HG03521 (cell line): ENCODE measurements at regions not wholly inside any gene's neighbourhood (a gene's known extent, or its start where the extent isn't known, plus 50 kb on each side); places are given as distances from the start of the nearest gene placed in this dataset.
"Not testable (repeated sequence)": the region's sequence is repeated elsewhere in the genome, so short reads cannot be mapped to it uniquely, and the experiment has no call there.

Experiments used
- ATAC-seq: cut with Tn5 transposase; IDR thresholded peaks from one replicate; pipeline ENCODE4 v1.9.1; 2021; ENCODE audit warnings: mild to moderate bottlenecking, moderate library complexity; ENCODE audit not compliant: unreplicated experiment

DNA sequence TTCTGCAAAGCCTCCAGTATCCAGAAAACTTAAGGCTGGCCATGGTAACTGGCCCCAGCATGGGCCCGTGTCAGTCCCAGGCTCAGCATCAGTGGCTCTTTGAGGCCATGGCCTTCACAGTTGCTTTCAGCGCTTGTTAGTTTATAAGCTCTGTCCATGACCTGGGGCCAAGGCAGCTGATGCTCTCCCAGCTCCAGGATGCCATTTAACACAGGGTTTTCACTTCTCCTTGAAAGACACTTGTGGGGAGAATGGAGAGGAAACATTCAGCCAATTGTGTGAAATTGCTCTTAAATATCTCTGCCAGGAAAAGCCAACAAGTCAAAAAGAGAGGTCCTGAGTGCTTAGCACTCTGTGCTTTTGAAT lies 321.3 kb downstream of the FOXO1 start:
- no peak for ATAC-seq

- ATAC-seq, result no peak
These were observed 320.6 kb downstream of the FOXO1 start for GRCh38 chr13:40345654-40346372.

GRCh38 chr13:40346592-40346991 lies 319.8 kb downstream of the FOXO1 start:
- ATAC-seq, result no peak

GRCh38 chr13:40348096-40348679 lies 318.3 kb downstream of the FOXO1 start:
- no peak for ATAC-seq

DNA sequence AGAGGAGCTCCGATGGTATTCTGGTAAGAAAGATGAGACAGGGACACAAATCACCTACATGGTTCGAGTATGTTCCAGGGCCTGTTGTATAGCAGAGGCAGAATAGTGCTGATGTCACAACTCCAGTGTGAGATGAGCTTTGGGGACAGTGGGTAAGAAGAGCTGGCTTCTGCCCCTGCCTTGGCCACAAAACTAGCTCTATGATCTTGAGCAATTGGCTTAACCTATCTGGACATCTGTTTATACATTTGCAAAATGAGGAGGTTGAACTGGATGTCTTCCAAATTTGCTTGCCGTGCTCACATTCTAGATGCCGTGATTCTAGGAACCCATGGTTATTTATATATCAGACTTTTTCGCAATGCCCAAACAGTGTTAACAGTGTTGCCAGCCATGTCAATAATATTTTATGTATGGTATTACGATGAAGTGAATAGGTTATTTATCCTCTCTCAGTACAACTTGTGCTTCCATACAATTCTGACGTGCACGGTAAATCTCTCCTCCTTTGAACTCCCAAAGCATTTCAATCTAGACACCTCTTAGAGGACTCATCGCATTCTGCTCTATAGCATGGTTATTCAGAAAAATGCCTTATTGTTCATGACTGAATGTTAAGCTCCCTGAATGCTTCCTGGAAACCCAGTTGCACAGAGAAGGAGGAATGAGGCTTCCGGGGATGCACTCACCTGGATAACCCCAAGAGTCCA lies 316.0 kb downstream of the FOXO1 start:
- ATAC-seq, result no peak

DNA sequence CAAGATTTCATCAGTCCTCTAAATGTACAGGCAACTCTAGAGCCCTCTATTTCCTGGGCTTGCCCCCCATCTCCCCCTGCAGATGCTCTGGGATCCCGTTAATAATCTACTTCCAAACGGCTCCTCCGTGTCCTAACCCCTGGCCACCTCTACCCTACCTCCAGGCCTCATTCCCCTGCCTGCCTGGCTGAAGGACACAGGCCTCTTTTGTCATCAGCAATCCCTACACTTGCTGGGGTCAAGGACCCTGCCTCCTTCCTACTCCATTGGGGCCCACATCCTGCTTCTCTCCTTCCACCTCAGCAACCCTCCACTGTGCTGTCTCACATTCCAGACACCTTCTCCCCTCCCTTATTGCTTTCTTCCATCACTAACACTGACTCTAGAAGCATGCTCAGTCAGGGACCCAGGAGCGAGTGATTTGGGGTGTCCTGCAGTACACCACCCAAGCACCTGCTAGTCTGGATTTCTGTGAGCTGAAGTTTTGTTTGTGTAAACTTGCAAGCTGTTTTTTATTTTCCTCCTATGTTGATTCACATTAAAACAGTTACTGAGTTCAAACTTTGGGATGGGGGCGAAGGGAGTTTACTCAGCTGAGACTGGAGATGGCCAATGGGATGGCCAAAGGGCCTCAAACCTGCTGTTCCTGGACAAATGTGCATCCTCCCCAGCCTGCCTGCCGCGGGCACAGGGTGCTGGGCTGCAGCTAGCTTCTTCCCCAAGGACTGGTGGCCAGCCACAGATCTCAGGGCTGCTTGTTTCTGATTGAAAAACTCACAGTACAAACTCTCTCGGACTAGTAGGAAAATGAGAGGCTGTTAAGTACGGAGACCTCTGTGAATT lies 314.7 kb downstream of the FOXO1 start:
- no peak for ATAC-seq

DNA sequence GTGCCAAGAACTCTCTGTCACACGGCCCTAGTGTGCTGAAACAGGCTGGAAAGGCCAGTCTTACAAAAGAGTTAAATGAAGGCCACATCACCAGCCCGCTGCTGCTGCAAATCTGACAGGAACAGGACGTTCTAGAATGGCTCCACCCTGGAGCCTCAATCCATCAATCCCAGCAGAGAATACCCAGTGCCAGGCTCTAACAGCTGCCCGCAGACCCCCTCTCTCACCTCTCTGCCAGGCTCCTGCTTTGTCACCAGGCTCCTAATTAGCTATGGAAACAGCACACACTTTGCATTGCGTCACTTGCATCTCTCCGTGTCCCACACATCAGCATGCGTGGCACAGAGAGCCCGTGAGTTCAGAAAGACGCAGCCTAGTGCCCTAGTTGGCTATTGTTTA lies 314.1 kb downstream of the FOXO1 start:
- no peak for ATAC-seq

GRCh38 chr13:40352802-40353562 lies 313.5 kb downstream of the FOXO1 start:
- no peak for ATAC-seq

DNA sequence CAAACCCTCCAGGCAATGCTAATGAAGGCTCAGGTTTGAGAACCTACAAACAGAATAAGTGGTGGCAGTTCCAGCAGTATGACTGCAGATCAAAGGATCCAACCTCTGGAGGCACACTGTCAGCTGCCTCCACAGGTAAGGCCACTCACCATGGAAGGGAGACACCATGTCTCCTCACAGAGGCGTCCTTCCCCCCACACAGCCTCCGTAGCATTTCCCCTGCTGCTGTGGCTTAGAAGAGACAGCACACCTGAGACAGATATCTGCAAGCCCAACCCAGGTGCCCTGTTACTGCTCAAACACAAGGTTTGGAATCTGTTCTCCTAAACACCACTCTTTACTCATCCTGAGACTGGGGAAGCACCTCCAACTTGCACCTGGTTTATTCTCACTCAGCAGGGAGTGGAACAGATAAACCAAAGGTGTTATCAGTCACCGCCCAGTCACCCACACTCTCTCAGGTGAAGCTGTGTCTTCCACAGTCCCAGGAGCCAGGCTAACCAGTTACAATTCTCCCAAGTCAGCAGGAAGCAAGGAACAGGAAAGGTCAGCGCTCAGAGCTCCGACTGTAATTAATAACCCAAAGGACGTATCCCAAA lies 311.2 kb downstream of the FOXO1 start:
- ATAC-seq, result no peak

DNA sequence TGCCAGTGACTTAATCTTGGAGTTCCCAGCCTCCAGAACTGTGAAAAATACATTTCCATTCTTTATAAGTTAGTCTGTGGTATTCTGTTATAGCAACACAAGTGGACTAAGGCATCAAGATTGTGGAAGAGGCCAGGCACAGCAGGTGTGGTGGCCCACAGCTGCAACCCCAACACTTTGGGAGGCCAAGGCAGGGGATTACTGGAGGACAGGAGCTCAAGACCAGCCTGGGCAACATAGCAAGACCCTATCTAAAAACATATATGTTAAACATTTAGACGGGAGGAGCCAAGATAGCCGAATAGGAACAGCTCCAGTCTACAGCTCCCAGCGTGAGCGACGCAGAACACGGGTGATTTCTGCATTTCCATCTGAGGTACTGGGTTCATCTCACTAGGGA lies 310.4 kb downstream of the FOXO1 start:
- ATAC-seq, result no peak

DNA sequence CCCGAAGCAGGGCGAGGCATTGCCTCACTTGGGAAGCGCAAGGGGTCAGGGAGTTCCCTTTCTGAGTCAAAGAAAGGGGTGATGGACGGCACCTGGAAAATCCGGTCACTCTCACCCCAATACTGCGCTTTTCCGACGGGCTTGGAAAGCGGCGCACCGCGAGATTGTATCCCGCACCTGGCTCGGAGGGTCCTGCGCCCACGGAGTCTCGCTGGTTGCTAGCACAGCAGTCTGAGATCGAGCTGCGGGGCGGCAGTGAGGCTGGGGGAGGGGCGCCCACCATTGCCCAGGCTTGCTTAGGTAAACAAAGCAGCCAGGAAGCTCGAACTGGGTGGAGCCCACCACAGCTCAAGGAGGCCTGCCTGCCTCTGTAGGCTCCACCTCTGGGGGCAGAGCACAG lies 310.0 kb downstream of the FOXO1 start:
- not testable (repeated sequence) for ATAC-seq

DNA sequence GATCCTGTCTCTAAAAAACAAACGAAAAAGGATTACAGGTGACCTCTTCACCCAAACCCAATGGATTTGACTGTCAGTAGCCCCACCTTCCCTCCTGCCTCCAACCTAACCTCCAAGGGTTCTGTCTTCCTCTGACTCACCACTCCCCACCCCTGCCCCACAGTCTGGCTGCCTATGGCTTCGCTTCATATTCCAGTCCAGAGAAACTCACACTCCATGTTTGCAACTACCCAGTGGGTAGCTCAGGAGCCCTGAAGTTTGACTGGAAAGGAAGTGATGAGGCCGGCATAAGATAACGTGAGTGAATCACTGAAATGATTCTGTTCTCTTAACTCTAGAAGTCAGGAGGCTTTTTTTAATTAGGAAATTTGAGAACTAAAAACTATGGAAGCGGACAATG lies 303.9 kb downstream of the FOXO1 start:
- no peak for ATAC-seq

DNA sequence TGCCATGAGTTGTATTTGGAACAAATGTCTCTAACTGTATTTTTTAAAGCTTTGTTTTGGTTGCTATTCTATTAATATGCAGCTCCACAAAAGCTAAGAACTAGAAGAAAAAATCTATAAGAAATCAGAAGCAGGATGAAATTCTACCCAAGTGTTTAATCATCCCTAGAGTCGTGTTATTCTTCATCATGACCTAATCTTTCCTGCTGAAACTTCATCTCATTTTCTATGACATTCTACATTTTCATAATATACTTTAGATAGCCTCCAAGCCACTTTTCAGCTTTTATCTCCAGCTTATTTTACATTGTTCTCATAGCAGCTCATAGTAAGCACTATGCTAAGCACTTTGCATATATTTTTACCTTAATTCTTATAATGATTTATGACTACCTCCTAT lies 302.8 kb downstream of the FOXO1 start:
- ATAC-seq, result no peak

DNA sequence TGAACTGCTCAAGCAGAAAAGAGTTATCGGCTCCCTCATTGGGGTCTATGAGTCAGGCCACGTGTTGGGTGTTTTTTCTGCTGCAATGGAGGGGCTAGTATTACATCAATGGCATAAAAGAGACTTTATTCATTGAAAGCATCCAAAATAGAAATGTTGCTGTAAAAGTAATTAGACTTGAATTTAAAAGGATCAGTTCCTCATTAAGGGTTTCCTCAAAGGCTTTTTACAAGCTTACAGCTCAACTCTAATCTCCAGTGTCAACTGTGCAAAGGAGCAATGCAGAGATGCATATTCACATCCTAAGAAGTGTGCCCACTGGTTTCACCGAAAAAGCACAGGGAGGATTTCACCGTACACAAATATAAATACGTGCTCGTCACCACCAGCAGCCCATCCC lies 300.3 kb downstream of the FOXO1 start:
- ATAC-seq, result no peak

DNA sequence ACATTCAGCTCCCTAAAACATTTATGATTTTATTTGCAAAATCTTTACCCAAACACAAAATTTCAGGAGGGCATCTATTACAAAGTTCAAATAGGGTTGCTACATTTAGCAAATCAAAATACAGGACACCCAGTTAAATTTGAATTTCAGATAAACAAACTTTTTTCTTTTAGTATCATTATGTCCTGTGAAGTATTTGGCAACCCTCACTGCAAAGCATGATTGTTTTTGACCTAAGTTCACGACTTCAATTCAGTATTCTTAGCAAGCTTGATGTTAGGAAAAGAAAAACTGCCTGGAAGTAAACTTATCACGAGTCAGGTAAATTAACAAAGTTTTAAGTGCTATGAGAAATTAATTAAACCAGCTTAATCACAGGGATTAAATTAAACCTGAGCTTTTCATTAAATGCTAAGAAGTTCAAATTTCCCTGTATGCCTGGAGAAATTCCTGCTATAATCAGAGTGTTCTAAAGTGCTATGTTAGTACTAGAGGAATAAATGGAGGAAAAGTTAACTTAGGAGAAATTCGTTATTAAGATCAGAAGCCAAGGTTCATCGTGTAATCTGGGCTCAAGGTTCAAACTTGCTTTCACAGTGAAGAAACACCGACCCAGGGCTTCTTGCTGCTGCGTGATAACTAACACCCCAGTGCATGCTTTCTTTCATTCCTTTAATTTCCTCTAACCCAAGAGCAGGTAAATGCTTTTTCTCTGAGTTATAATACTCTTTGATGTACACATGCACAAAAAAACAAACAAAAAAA lies 298.1 kb downstream of the FOXO1 start:
- ATAC-seq, result no peak

GRCh38 chr13:40370661-40371060 lies 295.8 kb downstream of the FOXO1 start:
- no peak for ATAC-seq

GRCh38 chr13:40371531-40372125 lies 294.8 kb downstream of the FOXO1 start:
- ATAC-seq, result no peak

GRCh38 chr13:40373608-40374007 lies 292.8 kb downstream of the FOXO1 start:
- not testable (repeated sequence) for ATAC-seq

- no peak for ATAC-seq
These were observed 290.8 kb downstream of the FOXO1 start for GRCh38 chr13:40375489-40376171.
